ENCODE measurements at regions not wholly inside any gene's neighbourhood (a gene's known extent, or its start where the extent isn't known, plus 50 kb on each side); places are given as distances from the start of the nearest gene placed in this dataset.
"Not testable (repeated sequence)": the region's sequence is repeated elsewhere in the genome, so short reads cannot be mapped to it uniquely, and the experiment has no call there.

DNA sequence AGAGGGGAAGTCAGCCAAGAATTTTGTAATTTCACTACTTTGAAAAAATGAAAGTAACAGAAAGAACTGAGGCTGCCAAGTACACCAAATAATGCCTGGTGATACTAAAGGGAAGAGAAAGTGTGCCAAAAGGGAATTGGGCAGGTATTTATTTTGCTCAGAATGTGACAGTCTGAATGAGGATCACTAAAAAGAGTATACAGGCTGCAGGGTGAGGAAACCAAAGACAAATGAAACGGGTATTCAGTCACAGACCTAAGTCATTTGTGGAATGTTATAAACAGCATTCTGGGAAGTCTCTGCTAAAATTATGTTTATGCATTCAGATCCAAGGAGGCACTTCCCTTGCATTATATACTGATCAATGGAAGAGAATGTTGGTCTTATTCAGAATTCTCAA is 418.6 kb upstream of the SLC39A10 start:
- no peak overlapping the region for H3K27ac Mint-ChIP-seq (ENCODE audit: unreplicated experiment)

GRCh38 chr2:195228547-195228946 is 428.5 kb upstream of the SLC39A10 start:
- H3K9me3 ChIP-seq; H3K4me1 Mint-ChIP-seq (ENCODE audit: low read depth, unreplicated experiment); H3K4me3 Mint-ChIP-seq (ENCODE audit: unreplicated experiment); DNase-seq; H3K27me3 Mint-ChIP-seq (ENCODE audit: insufficient read depth, unreplicated experiment); intact Hi-C loops (cut with micrococcal nuclease; ENCODE audit: unreplicated experiment); H3K4me1 ChIP-seq; POLR2A ChIA-PET; H3K36me3 Mint-ChIP-seq (ENCODE audit: insufficient read depth, unreplicated experiment); H3K9me3 Mint-ChIP-seq (ENCODE audit: unreplicated experiment); H3K4me3 ChIP-seq (ENCODE audit: low read depth, low read length); H3K27me3 ChIP-seq (replicated peaks; ENCODE audit: control insufficient read depth, insufficient read depth, low read length); H3K36me3 ChIP-seq (ENCODE audit: control insufficient read depth, insufficient read depth, low read length); CTCF ChIA-PET; H3K27ac Mint-ChIP-seq (ENCODE audit: unreplicated experiment); BruUV-seq (replicated peaks): not testable (repeated sequence)

More for the DNA sequence above, 418.6 kb upstream of the SLC39A10 start:
- ChIA-PET POLR2A (no interaction called here), CTCF (no interaction called here)
- H3K9me3 Mint-ChIP-seq (ENCODE audit: unreplicated experiment) = no peaks in the 10 kb centered on the region
- no peaks in the 10 kb centered on the region for H3K4me1 ChIP-seq
- no peak for DNase-seq
- H3K27me3 ChIP-seq (replicated peaks; ENCODE audit: control insufficient read depth, insufficient read depth, low read length) = no peaks in the 10 kb centered on the region
- H3K36me3 ChIP-seq (ENCODE audit: control insufficient read depth, insufficient read depth, low read length) = no peaks in the 10 kb centered on the region
- H3K9me3 ChIP-seq = no peaks in the 10 kb centered on the region
- no peaks in the 10 kb centered on the region for H3K27me3 Mint-ChIP-seq (ENCODE audit: insufficient read depth, unreplicated experiment)
- BruUV-seq (replicated peaks) = no TSS peak
- no peaks in the 10 kb centered on the region for H3K36me3 Mint-ChIP-seq (ENCODE audit: insufficient read depth, unreplicated experiment)
- intact Hi-C loops (cut with micrococcal nuclease; ENCODE audit: unreplicated experiment) = no loop called here
- no peak for TF ChIP-seq CTCF (IDR thresholded peaks at IDR 0.05; ENCODE audit: insufficient read depth in 1 of 2, low read depth in 1 of 2, low read length in 1 of 2, severe bottlenecking in 1 of 2, unreplicated experiment in 1 of 2)
- no peak overlapping the region for H3K4me3 ChIP-seq (ENCODE audit: low read depth, low read length)
- no peaks in the 10 kb centered on the region for H3K4me1 Mint-ChIP-seq (ENCODE audit: low read depth, unreplicated experiment)
- H3K4me3 Mint-ChIP-seq (ENCODE audit: unreplicated experiment) = no peak overlapping the region

DNA sequence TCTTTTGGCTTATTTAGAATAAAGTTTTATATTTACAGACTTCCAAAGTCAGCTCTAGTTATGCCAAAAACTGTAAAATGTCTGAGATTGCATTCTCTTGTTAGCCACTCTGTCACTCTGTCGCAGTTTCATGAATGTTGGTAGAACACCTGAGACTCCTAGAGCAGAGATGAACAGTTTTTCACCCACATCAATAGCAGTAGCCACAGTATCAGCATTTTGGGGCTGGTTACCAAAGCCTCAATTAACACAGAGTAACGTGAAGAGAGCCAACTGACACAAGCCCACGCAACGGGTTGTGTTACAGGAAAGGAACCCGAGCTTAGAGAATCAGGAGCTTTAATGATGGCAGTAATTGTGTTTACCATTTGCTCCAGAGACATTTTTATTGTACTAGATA is 443.0 kb upstream of the SLC39A10 start:
- Histone ChIP-seq H3K4me1 (no peaks in the 10 kb centered on the region), H3K9me3 (no peaks in the 10 kb centered on the region), H3K36me3 (ENCODE audit: control insufficient read depth, insufficient read depth, low read length) (no peaks in the 10 kb centered on the region), H3K27me3 (replicated peaks; ENCODE audit: control insufficient read depth, insufficient read depth, low read length) (no peaks in the 10 kb centered on the region), H3K4me3 (ENCODE audit: low read depth, low read length) (no peak overlapping the region)
- no peak for TF ChIP-seq CTCF (IDR thresholded peaks at IDR 0.05; ENCODE audit: insufficient read depth in 1 of 2, low read depth in 1 of 2, low read length in 1 of 2, severe bottlenecking in 1 of 2, unreplicated experiment in 1 of 2)
- Mint-ChIP-seq H3K9me3 (ENCODE audit: unreplicated experiment) (no peaks in the 10 kb centered on the region), H3K4me1 (ENCODE audit: low read depth, unreplicated experiment) (no peaks in the 10 kb centered on the region), H3K27me3 (ENCODE audit: insufficient read depth, unreplicated experiment) (peaks cover 2% of the 10 kb centered on the region), H3K36me3 (ENCODE audit: insufficient read depth, unreplicated experiment) (no peaks in the 10 kb centered on the region), H3K4me3 (ENCODE audit: unreplicated experiment) (no peak overlapping the region), H3K27ac (ENCODE audit: unreplicated experiment) (no peak overlapping the region)
- intact Hi-C loops (cut with micrococcal nuclease; ENCODE audit: unreplicated experiment) = no loop called here
- BruUV-seq (replicated peaks) = no TSS peak
- DNase-seq = no peak
- POLR2A ChIA-PET = no interaction called here
- CTCF ChIA-PET = no interaction called here

- DNase-seq = no peak
- POLR2A ChIA-PET = no interaction called here
- Histone ChIP-seq H3K36me3 (ENCODE audit: control insufficient read depth, insufficient read depth, low read length) (no peaks in the 10 kb centered on the region), H3K27me3 (replicated peaks; ENCODE audit: control insufficient read depth, insufficient read depth, low read length) (no peaks in the 10 kb centered on the region), H3K4me3 (ENCODE audit: low read depth, low read length) (no peak overlapping the region), H3K9me3 (no peaks in the 10 kb centered on the region), H3K4me1 (no peaks in the 10 kb centered on the region)
- H3K27me3 Mint-ChIP-seq (ENCODE audit: insufficient read depth, unreplicated experiment) = peaks cover 2% of the 10 kb centered on the region
- no peaks in the 10 kb centered on the region for H3K36me3 Mint-ChIP-seq (ENCODE audit: insufficient read depth, unreplicated experiment)
- intact Hi-C loops (cut with micrococcal nuclease; ENCODE audit: unreplicated experiment) = no loop called here
- no peak overlapping the region for H3K4me3 Mint-ChIP-seq (ENCODE audit: unreplicated experiment)
- no peak overlapping the region for H3K27ac Mint-ChIP-seq (ENCODE audit: unreplicated experiment)
- TF ChIP-seq CTCF (IDR thresholded peaks at IDR 0.05; ENCODE audit: insufficient read depth in 1 of 2, low read depth in 1 of 2, low read length in 1 of 2, severe bottlenecking in 1 of 2, unreplicated experiment in 1 of 2) = no peak
- CTCF ChIA-PET = no interaction called here
- no TSS peak for BruUV-seq (replicated peaks)
- no peaks in the 10 kb centered on the region for H3K9me3 Mint-ChIP-seq (ENCODE audit: unreplicated experiment)
- H3K4me1 Mint-ChIP-seq (ENCODE audit: low read depth, unreplicated experiment) = no peaks in the 10 kb centered on the region
Observed at GRCh38 chr2:195212586-195212985, 444.4 kb upstream of the SLC39A10 start.
